ENCODE measurements at regions not wholly inside any gene's neighbourhood (a gene's known extent, or its start where the extent isn't known, plus 50 kb on each side); places are given as distances from the start of the nearest gene placed in this dataset.

DNA sequence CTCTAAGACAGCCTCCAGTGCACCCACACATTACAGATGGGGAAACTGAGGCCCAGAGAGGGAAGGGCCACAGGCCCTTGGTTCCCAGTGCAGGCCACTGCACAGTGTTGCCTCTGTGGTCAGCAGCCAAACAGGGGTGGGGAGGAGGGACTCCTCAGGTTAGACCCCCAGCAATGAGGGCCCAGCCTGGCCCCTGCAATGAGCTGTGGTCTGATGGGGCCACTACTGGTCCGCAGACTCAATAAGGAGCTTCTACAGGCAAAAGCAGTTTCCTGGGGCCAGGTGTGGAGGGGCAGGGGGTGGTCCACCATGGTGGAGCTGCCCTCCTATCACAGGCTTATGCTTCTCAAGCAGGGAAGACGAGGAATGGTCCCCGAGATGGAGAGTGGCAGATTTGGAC, 87.6 kb downstream of the HS1BP3 start:
- no peak for TF ChIP-seq TEAD4 (IDR thresholded peaks at IDR 0.05)
- no peak for TF ChIP-seq TAF1 (IDR thresholded peaks at IDR 0.05; ENCODE audit: low read depth)
- TF ChIP-seq EGR1 (IDR thresholded peaks at IDR 0.05), result no peak
- no peak for TF ChIP-seq REST (IDR thresholded peaks at IDR 0.05; ENCODE audit: low read depth)
- no peak for TF ChIP-seq ZBTB7A (IDR thresholded peaks at IDR 0.05; ENCODE audit: low read depth)
- no peak for TF ChIP-seq CREB1 (IDR thresholded peaks at IDR 0.05; ENCODE audit: low read depth)
- TF ChIP-seq EP300 (IDR thresholded peaks at IDR 0.05; ENCODE audit: borderline replicate concordance), result no peak
- no peak for TF ChIP-seq NFIC (IDR thresholded peaks at IDR 0.05)
- no peak for TF ChIP-seq TCF12 (IDR thresholded peaks at IDR 0.05; ENCODE audit: low read depth)
- TF ChIP-seq, protein P1, sequence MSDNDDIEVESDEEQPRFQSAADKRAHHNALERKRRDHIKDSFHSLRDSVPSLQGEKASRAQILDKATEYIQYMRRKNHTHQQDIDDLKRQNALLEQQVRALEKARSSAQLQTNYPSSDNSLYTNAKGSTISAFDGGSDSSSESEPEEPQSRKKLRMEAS (IDR thresholded peaks at IDR 0.05), result no peak
- no peak for TF ChIP-seq CEBPB (IDR thresholded peaks at IDR 0.05)
- no peak for TF ChIP-seq FOXM1 (IDR thresholded peaks at IDR 0.05; ENCODE audit: borderline replicate concordance, low read depth)
- TF ChIP-seq YY1 (IDR thresholded peaks at IDR 0.05; ENCODE audit: low read depth), result no peak

GRCh38 chr2:20563833-20564232, 87.1 kb downstream of the HS1BP3 start:
- TF ChIP-seq EGR1 (IDR thresholded peaks at IDR 0.05) (no peak), TAF1 (IDR thresholded peaks at IDR 0.05; ENCODE audit: low read depth) (no peak), CEBPB (IDR thresholded peaks at IDR 0.05) (no peak), USF1 (IDR thresholded peaks at IDR 0.05) (no peak), CREB1 (IDR thresholded peaks at IDR 0.05; ENCODE audit: low read depth) (no peak), TCF12 (IDR thresholded peaks at IDR 0.05; ENCODE audit: low read depth) (no peak), RAD21 (IDR thresholded peaks at IDR 0.05; ENCODE audit: low read depth) (no peak), FOXM1 (IDR thresholded peaks at IDR 0.05; ENCODE audit: borderline replicate concordance, low read depth) (no peak), YY1 (IDR thresholded peaks at IDR 0.05; ENCODE audit: low read depth) (no peak), TEAD4 (IDR thresholded peaks at IDR 0.05) (no peak), EP300 (IDR thresholded peaks at IDR 0.05; ENCODE audit: borderline replicate concordance) (no peak)

DNA sequence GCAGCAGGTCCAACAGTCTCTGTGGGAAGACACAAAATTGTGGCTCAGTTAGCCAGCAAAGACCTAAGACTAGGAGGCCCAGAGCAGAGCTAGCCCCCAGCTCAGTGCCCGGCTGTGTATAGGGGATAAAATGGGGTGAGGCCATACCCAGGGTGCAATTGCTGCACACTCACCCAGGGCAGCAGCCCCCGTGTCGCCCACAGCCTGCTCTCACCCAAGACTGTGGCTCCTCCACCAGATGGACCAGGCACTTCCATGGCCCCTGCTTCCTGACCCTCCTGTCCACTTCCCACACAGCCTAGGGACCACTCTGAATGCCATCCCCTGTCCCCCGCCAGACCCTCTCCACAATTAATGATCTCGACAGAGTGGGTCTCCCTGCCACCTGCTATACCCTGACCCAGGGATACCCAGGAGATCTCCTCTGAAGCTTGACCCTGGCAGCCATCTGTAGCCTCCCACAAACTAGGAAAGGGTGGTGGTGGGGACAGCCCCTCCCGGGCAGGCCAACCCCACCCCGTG, 85.7 kb downstream of the HS1BP3 start:
- TF ChIP-seq USF1 (IDR thresholded peaks at IDR 0.05) (no peak), TCF12 (IDR thresholded peaks at IDR 0.05; ENCODE audit: low read depth) (no peak), FOXM1 (IDR thresholded peaks at IDR 0.05; ENCODE audit: borderline replicate concordance, low read depth) (no peak), TAF1 (IDR thresholded peaks at IDR 0.05; ENCODE audit: low read depth) (no peak), YY1 (IDR thresholded peaks at IDR 0.05; ENCODE audit: low read depth) (no peak), ZBTB7A (IDR thresholded peaks at IDR 0.05; ENCODE audit: low read depth) (no peak), TEAD4 (IDR thresholded peaks at IDR 0.05) (no peak), EGR1 (IDR thresholded peaks at IDR 0.05) (no peak)
- TF ChIP-seq, protein P1 (IDR thresholded peaks at IDR 0.05), result no peak

DNA sequence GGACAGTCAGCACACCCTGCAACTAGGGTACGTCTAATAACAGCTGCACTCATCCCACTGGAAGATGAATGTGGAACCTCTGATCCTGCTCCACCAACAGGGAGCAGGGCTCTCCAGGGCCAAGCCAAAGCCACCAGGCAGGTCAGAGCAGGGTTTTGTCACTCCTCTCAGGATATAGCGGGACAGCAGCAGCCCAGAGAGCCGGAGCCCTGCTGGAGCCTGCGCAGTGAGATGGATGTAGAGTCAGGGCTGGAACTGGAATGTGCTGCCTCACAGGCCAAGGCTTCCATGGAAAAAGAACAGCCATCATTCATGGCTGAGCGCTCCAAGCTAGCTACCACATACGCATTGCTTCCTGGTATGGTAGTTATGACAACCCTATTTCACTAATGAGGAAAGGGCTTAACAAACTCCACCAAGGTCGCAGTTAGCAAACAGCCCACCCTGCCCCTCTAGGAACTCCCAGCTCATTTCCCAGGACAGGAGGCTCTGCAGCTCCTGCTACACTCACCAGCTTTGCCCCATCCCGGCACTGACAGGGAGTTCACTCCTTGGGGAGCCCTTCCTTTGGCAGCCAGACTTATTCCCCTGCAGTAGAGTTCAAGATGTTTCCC, 85.2 kb downstream of the HS1BP3 start:
- TF ChIP-seq TEAD4 (IDR thresholded peaks at IDR 0.05) (peak; percentile 25; the same call in 1 of the 2 replicates), ZBTB7A (IDR thresholded peaks at IDR 0.05; ENCODE audit: low read depth) (no peak)

DNA sequence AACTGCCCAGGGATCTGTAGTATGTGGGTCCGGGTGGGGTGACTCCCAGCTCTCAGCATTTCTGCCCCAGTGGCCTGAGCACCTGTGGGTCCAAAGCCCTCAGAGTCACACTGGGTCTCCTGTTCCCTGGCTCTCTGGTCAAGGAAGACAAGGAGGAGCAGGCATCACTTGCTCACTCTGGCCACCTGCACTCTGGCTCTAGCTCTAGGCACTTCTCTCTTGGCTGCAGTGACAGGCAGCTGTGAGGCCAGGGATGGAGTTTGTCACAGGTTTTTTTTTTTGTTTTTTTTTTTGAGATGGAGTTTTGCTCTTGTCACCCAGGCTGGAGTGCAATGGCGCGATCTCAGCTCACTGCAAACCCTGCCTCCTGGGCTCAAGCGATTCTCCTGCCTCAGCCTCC, 84.6 kb downstream of the HS1BP3 start:
- no peak for TF ChIP-seq YY1 (IDR thresholded peaks at IDR 0.05; ENCODE audit: low read depth)
- TF ChIP-seq RAD21 (IDR thresholded peaks at IDR 0.05; ENCODE audit: low read depth), result no peak
- no peak for TF ChIP-seq REST (IDR thresholded peaks at IDR 0.05; ENCODE audit: low read depth)
- no peak for TF ChIP-seq TCF12 (IDR thresholded peaks at IDR 0.05; ENCODE audit: low read depth)
- TF ChIP-seq ZBTB7A (IDR thresholded peaks at IDR 0.05; ENCODE audit: low read depth), result no peak
- TF ChIP-seq NFIC (IDR thresholded peaks at IDR 0.05), result no peak
- TF ChIP-seq CEBPB (IDR thresholded peaks at IDR 0.05), result no peak
- TF ChIP-seq USF1 (IDR thresholded peaks at IDR 0.05), result no peak
- no peak for TF ChIP-seq TAF1 (IDR thresholded peaks at IDR 0.05; ENCODE audit: low read depth)
- TF ChIP-seq, protein P1 (IDR thresholded peaks at IDR 0.05), result no peak
- no peak for TF ChIP-seq CREB1 (IDR thresholded peaks at IDR 0.05; ENCODE audit: low read depth)
- no peak for TF ChIP-seq TEAD4 (IDR thresholded peaks at IDR 0.05)
- TF ChIP-seq EP300 (IDR thresholded peaks at IDR 0.05; ENCODE audit: borderline replicate concordance), result no peak
- no peak for TF ChIP-seq FOXM1 (IDR thresholded peaks at IDR 0.05; ENCODE audit: borderline replicate concordance, low read depth)
- no peak for TF ChIP-seq EGR1 (IDR thresholded peaks at IDR 0.05)
